ENCODE measurements at regions not wholly inside any gene's neighbourhood (a gene's known extent, or its start where the extent isn't known, plus 50 kb on each side); places are given as distances from the start of the nearest gene placed in this dataset.

DNA sequence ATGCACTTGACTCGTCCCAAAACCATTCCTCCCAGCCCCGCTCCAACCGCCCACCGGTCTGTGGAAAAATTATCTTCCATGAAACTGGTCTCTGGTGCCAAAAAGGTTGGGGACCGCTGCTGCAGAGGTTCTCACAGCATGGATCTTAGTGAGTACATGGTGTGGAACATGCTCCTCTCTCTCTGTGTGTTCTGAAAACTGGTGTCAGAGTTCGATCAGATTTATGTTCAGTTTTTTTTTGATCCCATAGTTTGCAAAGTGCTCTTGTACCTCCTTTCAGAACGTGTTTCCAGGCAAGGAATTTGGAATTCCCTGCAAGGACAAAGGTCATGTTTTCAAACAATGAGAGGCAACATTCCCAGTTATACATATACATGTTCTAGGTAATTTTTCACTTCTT lies 61.2 kb upstream of the FAM171A1 start:
- no peak for TF ChIP-seq POLR2A (IDR thresholded peaks at IDR 0.05)
- TF ChIP-seq CTCF (IDR thresholded peaks at IDR 0.05), result no peak
- no peak for TF ChIP-seq POLR2AphosphoS5 (IDR thresholded peaks at IDR 0.05; ENCODE audit: insufficient read depth in 1 of 2, low read depth in 1 of 2)
